Colonic mucosa (tissue), 4 donors: ENCODE measurements at regions not wholly inside any gene's neighbourhood (a gene's known extent, or its start where the extent isn't known, plus 50 kb on each side); places are given as distances from the start of the nearest gene placed in this dataset.

Source experiments
- DNase-seq: peaks from one replicate; pipeline ENCODE4 v3.0.0-alpha.2; 2020
- H3K27ac ChIP-seq: fragments of 200-600 bp; one replicate; pipeline ENCODE4 v1.8.0; 2021
- H3K27me3 ChIP-seq: fragments of 200-600 bp; one replicate; pipeline ENCODE4 v1.8.0; 2021
- H3K36me3 ChIP-seq: fragments of 200-600 bp; one replicate; pipeline ENCODE4 v1.8.0; 2021
- H3K4me1 ChIP-seq: fragments of 200-600 bp; one replicate; pipeline ENCODE4 v1.8.0; 2021; ENCODE audit warnings: mild to moderate bottlenecking
- H3K4me3 ChIP-seq: fragments of 200-600 bp; one replicate; pipeline ENCODE4 v1.8.0; 2021
- H3K9ac ChIP-seq, 2 donors: one replicate each; pipeline ENCODE4 v1.7.0; 2013; ENCODE audit warnings: control low read depth in 2 of 2, low read depth in 2 of 2, low read length in 2 of 2
- H3K9me3 ChIP-seq: fragments of 200-600 bp; one replicate; pipeline ENCODE4 v1.8.0; 2021
- intact Hi-C: fragments of 100-400 bp; cut with DNase I; formaldehyde crosslinking; loops from one replicate; pipeline ENCODE4 v1.14.1; 2022
- TF ChIP-seq, protein P1 (sequence below): fragments of 200-600 bp; IDR thresholded peaks from one replicate; pipeline ENCODE4 v1.8.0; 2022; ENCODE audit warnings: antibody characterized with exemption, mild to moderate bottlenecking
- donor health status: healthy.
- donor health status: DM: no; HTN: no; CAD: no.
- donor health status: DM: no; HTN: no; CAD: no.

GRCh38 chr10:128456271-128456670 is 330.0 kb upstream of the MKI67 start:
- TF ChIP-seq, protein P1, sequence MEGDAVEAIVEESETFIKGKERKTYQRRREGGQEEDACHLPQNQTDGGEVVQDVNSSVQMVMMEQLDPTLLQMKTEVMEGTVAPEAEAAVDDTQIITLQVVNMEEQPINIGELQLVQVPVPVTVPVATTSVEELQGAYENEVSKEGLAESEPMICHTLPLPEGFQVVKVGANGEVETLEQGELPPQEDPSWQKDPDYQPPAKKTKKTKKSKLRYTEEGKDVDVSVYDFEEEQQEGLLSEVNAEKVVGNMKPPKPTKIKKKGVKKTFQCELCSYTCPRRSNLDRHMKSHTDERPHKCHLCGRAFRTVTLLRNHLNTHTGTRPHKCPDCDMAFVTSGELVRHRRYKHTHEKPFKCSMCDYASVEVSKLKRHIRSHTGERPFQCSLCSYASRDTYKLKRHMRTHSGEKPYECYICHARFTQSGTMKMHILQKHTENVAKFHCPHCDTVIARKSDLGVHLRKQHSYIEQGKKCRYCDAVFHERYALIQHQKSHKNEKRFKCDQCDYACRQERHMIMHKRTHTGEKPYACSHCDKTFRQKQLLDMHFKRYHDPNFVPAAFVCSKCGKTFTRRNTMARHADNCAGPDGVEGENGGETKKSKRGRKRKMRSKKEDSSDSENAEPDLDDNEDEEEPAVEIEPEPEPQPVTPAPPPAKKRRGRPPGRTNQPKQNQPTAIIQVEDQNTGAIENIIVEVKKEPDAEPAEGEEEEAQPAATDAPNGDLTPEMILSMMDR, result no peak
- intact Hi-C loops, result no loop called here
- Histone ChIP-seq H3K27me3 (no peaks in the 10 kb centered on the region), H3K4me3 (no peak overlapping the region), H3K27ac (no peak overlapping the region), H3K9ac (no peak overlapping the region), H3K36me3 (no peaks in the 10 kb centered on the region), H3K4me1 (no peaks in the 10 kb centered on the region), H3K9me3 (no peaks in the 10 kb centered on the region)
- DNase-seq, result no peak

- intact Hi-C loops, result no loop called here
- DNase-seq, result no peak
- H3K27me3 ChIP-seq, result no peaks in the 10 kb centered on the region
- no peak overlapping the region for H3K9ac ChIP-seq
- TF ChIP-seq, protein P1, result no peak
- no peak overlapping the region for H3K4me3 ChIP-seq
- H3K27ac ChIP-seq, result no peak overlapping the region
- no peaks in the 10 kb centered on the region for H3K9me3 ChIP-seq
- H3K36me3 ChIP-seq, result no peaks in the 10 kb centered on the region
- no peaks in the 10 kb centered on the region for H3K4me1 ChIP-seq
Observed at GRCh38 chr10:128457136-128457535, 330.9 kb upstream of the MKI67 start.

GRCh38 chr10:128461991-128462390 is 335.8 kb upstream of the MKI67 start:
- Histone ChIP-seq H3K9ac (no peak overlapping the region), H3K9me3 (no peaks in the 10 kb centered on the region), H3K36me3 (no peaks in the 10 kb centered on the region), H3K27ac (no peak overlapping the region), H3K27me3 (no peaks in the 10 kb centered on the region), H3K4me3 (no peak overlapping the region), H3K4me1 (no peaks in the 10 kb centered on the region)
- intact Hi-C loops, result no loop called here
- no peak for DNase-seq
- TF ChIP-seq, protein P1, result no peak

DNA sequence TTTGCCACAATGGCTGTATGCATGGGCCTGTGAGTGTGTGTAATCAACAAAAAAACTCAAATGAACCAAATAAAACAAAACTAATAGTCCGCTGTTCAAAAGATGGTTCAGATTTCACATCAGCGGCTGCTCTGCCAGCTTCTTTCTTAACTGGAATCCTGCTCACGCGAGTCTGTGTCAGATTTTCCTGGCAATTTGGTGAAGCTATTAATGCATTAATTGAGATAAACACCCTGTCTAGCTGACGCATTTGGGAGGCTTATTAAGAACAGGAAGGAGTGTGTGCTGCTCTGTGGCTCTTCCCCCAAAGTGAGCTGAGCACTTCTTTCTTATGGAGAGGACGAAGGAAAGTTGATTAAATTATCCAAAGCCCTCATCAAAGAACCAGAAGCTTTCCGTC is 336.6 kb upstream of the MKI67 start:
- intact Hi-C loops, result no loop called here
- no peak for DNase-seq
- TF ChIP-seq, protein P1, result no peak
- no peak overlapping the region for H3K4me3 ChIP-seq
- no peaks in the 10 kb centered on the region for H3K9me3 ChIP-seq
- no peak overlapping the region for H3K9ac ChIP-seq
- H3K27ac ChIP-seq, result no peak overlapping the region
- H3K27me3 ChIP-seq, result no peaks in the 10 kb centered on the region
- H3K4me1 ChIP-seq, result no peaks in the 10 kb centered on the region
- no peaks in the 10 kb centered on the region for H3K36me3 ChIP-seq

DNA sequence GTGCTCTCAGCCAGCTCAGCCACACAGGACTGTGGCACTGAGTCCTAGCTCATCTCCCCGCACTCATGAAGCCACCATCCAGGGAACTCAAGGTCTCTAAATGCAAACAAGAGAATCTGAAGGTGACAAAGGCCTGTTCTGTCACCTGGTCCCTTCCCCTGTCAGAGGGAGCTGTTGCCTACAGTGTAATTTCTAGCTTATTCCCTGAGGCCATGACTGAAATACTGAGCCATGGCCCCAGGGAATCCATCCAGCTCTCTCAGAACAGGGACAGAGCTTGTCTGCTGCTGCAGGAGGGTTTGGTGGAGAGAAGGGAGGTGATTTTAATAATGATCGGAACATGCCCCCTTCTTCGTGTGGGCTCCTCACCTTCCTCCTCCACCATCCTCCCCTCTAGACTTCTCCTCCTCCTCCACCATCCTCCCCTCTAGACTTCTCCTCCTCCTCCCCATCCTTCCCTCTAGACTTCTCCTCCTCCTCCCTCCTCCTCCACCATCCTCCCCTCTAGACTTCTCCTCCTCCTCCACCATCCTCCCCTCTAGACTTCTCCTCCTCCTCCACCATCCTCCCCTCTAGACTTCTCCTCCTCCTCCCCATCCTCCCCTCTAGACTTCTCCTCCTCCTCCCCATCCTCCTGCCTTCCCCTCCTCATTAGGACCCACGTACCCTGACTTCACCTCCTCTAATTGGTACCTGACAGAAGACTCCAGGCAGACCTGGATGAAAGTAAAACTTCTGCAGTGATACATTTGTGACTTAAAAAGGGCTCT is 338.0 kb upstream of the MKI67 start:
- Histone ChIP-seq H3K4me3 (no peak overlapping the region), H3K36me3 (no peaks in the 10 kb centered on the region), H3K4me1 (no peaks in the 10 kb centered on the region), H3K27me3 (no peaks in the 10 kb centered on the region), H3K27ac (no peak overlapping the region), H3K9me3 (no peaks in the 10 kb centered on the region), H3K9ac (no peak overlapping the region)
- intact Hi-C loops, result no loop called here
- peak; percentile 77 for DNase-seq
- TF ChIP-seq, protein P1, result no peak
